HEK293T (cell line): ENCODE measurements at regions not wholly inside any gene's neighbourhood (a gene's known extent, or its start where the extent isn't known, plus 50 kb on each side); places are given as distances from the start of the nearest gene placed in this dataset.

Experiments
- ELF4 ChIP-seq: fragments of 450-650 bp; IDR thresholded peaks from 2 replicates; pipeline ENCODE4 v1.6.1; 2017; ENCODE audit warnings: antibody characterized with exemption
- FOXK2 ChIP-seq: fragments of 450-650 bp; IDR thresholded peaks from 2 replicates; pipeline ENCODE4 v1.6.1; 2016; ENCODE audit warnings: mild to moderate bottlenecking
- L3MBTL2 ChIP-seq: fragments of 450-650 bp; conservative IDR thresholded peaks from 2 replicates; pipeline ENCODE4 v1.6.1; 2016; ENCODE audit warnings: mild to moderate bottlenecking
- SUZ12 ChIP-seq: fragments of 450-650 bp; IDR thresholded peaks from 2 replicates; pipeline ENCODE4 v1.6.1; 2016; ENCODE audit warnings: mild to moderate bottlenecking
- TARDBP ChIP-seq: fragments of 450-650 bp; IDR thresholded peaks from 2 replicates; pipeline ENCODE4 v1.6.1; 2016

- no peak for TF ChIP-seq ELF4
- no peak for TF ChIP-seq FOXK2
- no peak for TF ChIP-seq L3MBTL2
- no peak for TF ChIP-seq SUZ12
- TF ChIP-seq TARDBP, result no peak
These were observed 143.6 kb upstream of the VRK1 start for GRCh38 chr14:96653597-96653996.
